AG04450 (cell line): ENCODE measurements at regions not wholly inside any gene's neighbourhood (a gene's known extent, or its start where the extent isn't known, plus 50 kb on each side); places are given as distances from the start of the nearest gene placed in this dataset.
"Not testable (repeated sequence)": the region's sequence is repeated elsewhere in the genome, so short reads cannot be mapped to it uniquely, and the experiment has no call there.

ENCODE experiments used
- CTCF ChIA-PET: fragments of 300-600, 350-600 bp; formaldehyde crosslinking; extraction: SDS; loops from one replicate; lab custom pipeline; 2022; ENCODE audit warnings: antibody characterized with exemption, inconsistent platforms; lab: Charles Lee
- POLR2A ChIA-PET: fragments of 350-600 bp; formaldehyde crosslinking; extraction: SDS; loops from one replicate; lab custom pipeline; 2021; ENCODE audit warnings: antibody characterized with exemption, inconsistent platforms; lab: Yijun Ruan, JAX
- DNase-seq: peaks from one replicate; pipeline ENCODE4 v3.0.0-alpha.2; 2011; ENCODE audit warnings: low read depth, low spot score
- H3K27ac ChIP-seq: one replicate; pipeline ENCODE4 v1.5.1; 2012; ENCODE audit warnings: low read depth, low read length, control low read depth
- H3K27me3 ChIP-seq: one replicate; pipeline ENCODE4 v1.6.0; 2012; ENCODE audit warnings: low read length; ENCODE audit not compliant: control insufficient read depth, insufficient read depth
- H3K4me3 ChIP-seq: 2 replicates; pipeline ENCODE4 v1.5.1; 2011; ENCODE audit warnings: mild to moderate bottlenecking, low read depth, low read length, control low read depth
- H3K9me3 ChIP-seq: 2 replicates; pipeline ENCODE4 v1.5.1; 2012; ENCODE audit warnings: low read length; ENCODE audit not compliant: control insufficient read depth, insufficient read depth
- TF ChIP-seq, protein P1 (sequence below): IDR thresholded peaks from 2 replicates; pipeline ENCODE4 v1.5.1; 2011; ENCODE audit warnings: low read depth, low read length, control low read depth, inconsistent platforms

GRCh38 chr2:242060212-242060835 is 190.8 kb downstream of the RTP5 start:
- peaks cover 28% of the 10 kb centered on the region for H3K27me3 ChIP-seq
- CTCF ChIA-PET, result no interaction called here
- no peak overlapping the region for H3K4me3 ChIP-seq
- peaks cover 6% of the 10 kb centered on the region; the same call in 1 of the 2 replicates for H3K9me3 ChIP-seq
- H3K27ac ChIP-seq, result no peak overlapping the region
- POLR2A ChIA-PET, result no interaction called here
- peak; percentile 21 for DNase-seq
- TF ChIP-seq, protein P1, sequence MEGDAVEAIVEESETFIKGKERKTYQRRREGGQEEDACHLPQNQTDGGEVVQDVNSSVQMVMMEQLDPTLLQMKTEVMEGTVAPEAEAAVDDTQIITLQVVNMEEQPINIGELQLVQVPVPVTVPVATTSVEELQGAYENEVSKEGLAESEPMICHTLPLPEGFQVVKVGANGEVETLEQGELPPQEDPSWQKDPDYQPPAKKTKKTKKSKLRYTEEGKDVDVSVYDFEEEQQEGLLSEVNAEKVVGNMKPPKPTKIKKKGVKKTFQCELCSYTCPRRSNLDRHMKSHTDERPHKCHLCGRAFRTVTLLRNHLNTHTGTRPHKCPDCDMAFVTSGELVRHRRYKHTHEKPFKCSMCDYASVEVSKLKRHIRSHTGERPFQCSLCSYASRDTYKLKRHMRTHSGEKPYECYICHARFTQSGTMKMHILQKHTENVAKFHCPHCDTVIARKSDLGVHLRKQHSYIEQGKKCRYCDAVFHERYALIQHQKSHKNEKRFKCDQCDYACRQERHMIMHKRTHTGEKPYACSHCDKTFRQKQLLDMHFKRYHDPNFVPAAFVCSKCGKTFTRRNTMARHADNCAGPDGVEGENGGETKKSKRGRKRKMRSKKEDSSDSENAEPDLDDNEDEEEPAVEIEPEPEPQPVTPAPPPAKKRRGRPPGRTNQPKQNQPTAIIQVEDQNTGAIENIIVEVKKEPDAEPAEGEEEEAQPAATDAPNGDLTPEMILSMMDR, result no peak

- CTCF ChIA-PET, POLR2A ChIA-PET, H3K9me3 ChIP-seq, DNase-seq, H3K4me3 ChIP-seq, H3K27ac ChIP-seq: not testable (repeated sequence)
- peaks cover 13% of the 10 kb centered on the region for H3K27me3 ChIP-seq
These were observed 192.4 kb downstream of the RTP5 start for GRCh38 chr2:242061930-242062329.

DNA sequence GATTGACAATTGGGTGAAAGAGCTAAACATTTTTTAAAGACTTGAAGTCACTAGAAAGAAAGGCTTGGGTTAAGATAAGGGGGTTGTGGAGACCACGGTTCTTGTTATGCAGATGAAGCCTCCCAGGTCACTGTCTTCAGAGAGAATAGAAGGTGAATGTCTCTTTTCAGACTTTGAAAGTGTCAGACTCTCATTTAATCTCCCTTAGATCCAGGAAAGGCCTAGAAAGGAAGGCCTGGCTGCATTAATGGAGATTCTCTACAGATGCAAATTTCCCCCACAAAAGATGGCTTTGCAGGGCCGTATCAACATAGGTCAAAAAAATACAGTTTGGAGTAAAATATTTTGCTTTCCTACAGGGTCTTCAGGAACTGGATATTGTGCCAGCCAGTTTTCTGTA is 193.9 kb downstream of the RTP5 start:
- ChIA-PET CTCF (no interaction called here), POLR2A (no interaction called here)
- peaks cover 3% of the 10 kb centered on the region; the same call in 1 of the 2 replicates for H3K9me3 ChIP-seq
- no peak overlapping the region for H3K4me3 ChIP-seq
- DNase-seq, result no peak
- H3K27ac ChIP-seq, result no peak overlapping the region
- TF ChIP-seq, protein P1, result no peak
- peaks cover 6% of the 10 kb centered on the region for H3K27me3 ChIP-seq

DNA sequence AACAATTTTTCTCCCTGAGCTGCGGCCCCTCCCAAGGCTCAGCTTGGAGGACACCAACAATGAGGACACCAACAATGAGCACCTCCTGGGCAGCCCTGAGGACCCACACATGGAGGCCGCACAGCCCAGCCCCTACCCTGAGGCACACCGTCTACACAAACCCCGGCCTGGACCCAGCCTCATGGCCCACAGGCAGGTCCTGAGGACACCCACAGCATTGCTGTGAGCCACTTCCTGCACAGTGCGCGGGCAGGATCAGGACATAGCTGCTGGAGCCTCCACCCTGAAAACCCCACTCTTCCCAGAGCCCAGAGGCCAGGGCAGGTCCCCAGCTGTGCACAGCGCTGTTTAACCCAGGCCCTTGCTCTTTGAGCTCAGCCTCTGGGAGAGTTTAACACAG is 194.3 kb downstream of the RTP5 start:
- Histone ChIP-seq H3K27me3 (peaks cover 5% of the 10 kb centered on the region), H3K9me3 (peaks cover 3% of the 10 kb centered on the region; the same call in 1 of the 2 replicates), H3K4me3 (no peak overlapping the region), H3K27ac (no peak overlapping the region)
- CTCF ChIA-PET, result no interaction called here
- TF ChIP-seq, protein P1, result no peak
- POLR2A ChIA-PET, result no interaction called here
- DNase-seq, result no peak

DNA sequence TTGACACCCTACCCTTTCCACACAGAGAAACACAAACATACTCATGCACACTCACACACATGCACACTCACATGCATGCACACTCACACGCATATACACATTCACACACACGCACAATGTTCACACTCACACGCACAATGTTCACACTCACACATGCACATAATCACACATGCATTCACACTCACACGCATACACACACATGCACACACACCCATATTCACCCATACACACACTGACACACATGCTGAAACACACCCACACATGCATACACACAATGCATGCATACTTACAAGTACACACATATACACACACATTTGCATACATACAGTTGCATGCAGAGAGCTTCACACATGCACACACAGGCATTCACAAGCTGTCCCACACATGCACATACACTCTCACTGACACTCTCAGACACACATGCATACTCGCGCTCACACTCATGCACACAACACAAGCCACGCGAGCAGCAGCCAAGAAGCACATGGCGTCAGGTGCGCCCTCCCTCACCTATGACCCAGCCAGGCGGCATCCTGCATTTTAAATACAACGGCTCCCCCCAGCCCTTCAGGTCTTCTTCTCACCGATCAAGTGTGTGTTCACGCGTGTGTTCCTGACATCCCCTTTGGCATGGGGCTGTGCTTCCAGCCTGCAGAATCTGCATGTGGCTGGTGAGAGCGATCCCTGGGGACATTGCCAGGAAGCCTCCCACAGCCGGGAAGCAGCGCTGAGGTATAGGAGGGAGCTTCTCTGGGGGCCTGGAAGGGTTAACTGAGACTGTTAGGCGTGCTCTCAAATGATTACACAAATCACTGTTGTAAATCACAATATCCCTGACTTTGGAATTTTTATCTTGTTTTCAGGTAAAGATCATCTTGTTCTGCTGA is 195.1 kb downstream of the RTP5 start:
- Histone ChIP-seq H3K9me3 (peaks cover 3% of the 10 kb centered on the region; the same call in 1 of the 2 replicates), H3K27ac (no peak overlapping the region), H3K4me3 (no peak overlapping the region), H3K27me3 (peaks cover 5% of the 10 kb centered on the region)
- TF ChIP-seq, protein P1, result no peak
- POLR2A ChIA-PET, result no interaction called here
- no peak for DNase-seq
- CTCF ChIA-PET, result no interaction called here
